WI38 (cell line): ENCODE measurements at regions not wholly inside any gene's neighbourhood (a gene's known extent, or its start where the extent isn't known, plus 50 kb on each side); places are given as distances from the start of the nearest gene placed in this dataset.

Source experiments
- H3K4me3 ChIP-seq: 2 replicates; pipeline ENCODE4 v1.5.1; 2011; ENCODE audit warnings: low read depth, mild to moderate bottlenecking, control low read depth, low read length
- CTCF ChIP-seq: IDR thresholded peaks from 2 replicates; pipeline ENCODE4 v1.5.1; 2012; ENCODE audit warnings: low read depth, mild to moderate bottlenecking, control low read depth, low read length

- H3K4me3 ChIP-seq: no peak overlapping the region
- TF ChIP-seq CTCF: no peak
These were observed 116.9 kb downstream of the ETS2 start for GRCh38 chr21:38922474-38923235.

GRCh38 chr21:38921511-38922251 is 116.0 kb downstream of the ETS2 start:
- no peak overlapping the region for H3K4me3 ChIP-seq
- TF ChIP-seq CTCF: no peak

- TF ChIP-seq CTCF: no peak
- H3K4me3 ChIP-seq: no peak overlapping the region
These were observed 115.1 kb downstream of the ETS2 start for GRCh38 chr21:38920631-38921398.

- no peak for TF ChIP-seq CTCF
- no peak overlapping the region for H3K4me3 ChIP-seq
These were observed 113.0 kb downstream of the ETS2 start for GRCh38 chr21:38918607-38919346.

- no peak overlapping the region for H3K4me3 ChIP-seq
- no peak for TF ChIP-seq CTCF
These were observed 111.5 kb downstream of the ETS2 start for GRCh38 chr21:38917043-38917774.

GRCh38 chr21:38916214-38916964 is 110.7 kb downstream of the ETS2 start:
- no peak for TF ChIP-seq CTCF
- H3K4me3 ChIP-seq: no peak overlapping the region
